ENCODE measurements at regions not wholly inside any gene's neighbourhood (a gene's known extent, or its start where the extent isn't known, plus 50 kb on each side); places are given as distances from the start of the nearest gene placed in this dataset.

- TF ChIP-seq POLR2A (IDR thresholded peaks at IDR 0.05; ENCODE audit: low read depth, low read length) (no peak), POLR2AphosphoS5 (IDR thresholded peaks at IDR 0.05; ENCODE audit: low read depth, low read length) (no peak), TAF1 (IDR thresholded peaks at IDR 0.05; ENCODE audit: low read depth, low read length) (no peak), PAX5 (IDR thresholded peaks at IDR 0.05; ENCODE audit: insufficient read depth, low read length, severe bottlenecking) (no peak)
These were observed 537.1 kb upstream of the ID2 start for GRCh38 chr2:8144785-8145184.

Data from GM12891 (cell line).